ENCODE measurements at regions not wholly inside any gene's neighbourhood (a gene's known extent, or its start where the extent isn't known, plus 50 kb on each side); places are given as distances from the start of the nearest gene placed in this dataset.

GRCh38 chr2:109707281-109708147 lies 86.6 kb upstream of the RGPD5 start:
- H3K4me3 ChIP-seq (replicated peaks in 1 of 3), result no peak overlapping the region
- no peaks in the 10 kb centered on the region for H3K9me3 ChIP-seq
- 90 to 95% methylated on average over 9 of the region's 9 CpGs for WGBS, 2 donors
- no peaks in the 10 kb centered on the region for H3K36me3 ChIP-seq
- intact Hi-C loops (cut with DNase I), result no loop called here
- no peaks in the 10 kb centered on the region for H3K4me1 ChIP-seq
- no peaks in the 10 kb centered on the region for H3K27me3 ChIP-seq
- no peak for TF ChIP-seq POLR2A (IDR thresholded peaks at IDR 0.05)
- TF ChIP-seq CTCF (IDR thresholded peaks at IDR 0.05), result no peak
- no peak for DNase-seq
- H3K27ac ChIP-seq, result no peak overlapping the region

GRCh38 chr2:109710505-109711229 lies 83.4 kb upstream of the RGPD5 start:
- no peak overlapping the region for H3K4me3 ChIP-seq (replicated peaks in 1 of 3)
- no peak for DNase-seq
- no peaks in the 10 kb centered on the region for H3K4me1 ChIP-seq
- H3K36me3 ChIP-seq, result no peaks in the 10 kb centered on the region
- no peak overlapping the region for H3K27ac ChIP-seq
- WGBS, 2 donors, result 92 to 93% methylated on average over 7 of the region's 7 CpGs
- intact Hi-C loops (cut with DNase I), result loop anchor here (5.0 kb wide), 1 partner anchor 163 kb away; no protein-coding TSS in a partner anchor
- H3K27me3 ChIP-seq, result no peaks in the 10 kb centered on the region
- TF ChIP-seq POLR2A (IDR thresholded peaks at IDR 0.05), result no peak
- TF ChIP-seq CTCF (IDR thresholded peaks at IDR 0.05), result no peak
- no peaks in the 10 kb centered on the region for H3K9me3 ChIP-seq

- intact Hi-C loops (cut with DNase I), result loop anchor here (5.0 kb wide), 1 partner anchor 164 kb away; no protein-coding TSS in a partner anchor
- no peak overlapping the region for H3K27ac ChIP-seq
- WGBS, 2 donors, result 71 to 75% methylated on average over 11 of the region's 11 CpGs
- no peak for TF ChIP-seq POLR2A (IDR thresholded peaks at IDR 0.05)
- TF ChIP-seq CTCF (IDR thresholded peaks at IDR 0.05), result no peak
- H3K4me3 ChIP-seq (replicated peaks in 1 of 3), result no peak overlapping the region
- no peak for DNase-seq
- no peaks in the 10 kb centered on the region for H3K27me3 ChIP-seq
- no peaks in the 10 kb centered on the region for H3K9me3 ChIP-seq
- no peaks in the 10 kb centered on the region for H3K36me3 ChIP-seq
- H3K4me1 ChIP-seq, result no peaks in the 10 kb centered on the region
Measured at GRCh38 chr2:109711230-109712122, 82.6 kb upstream of the RGPD5 start.

- no peaks in the 10 kb centered on the region for H3K27me3 ChIP-seq
- no peaks in the 10 kb centered on the region for H3K9me3 ChIP-seq
- intact Hi-C loops (cut with DNase I), result loop anchor here (5.0 kb wide), 1 partner anchor 165 kb away; no protein-coding TSS in a partner anchor
- 81 to 93% methylated on average over 2 of the region's 2 CpGs for WGBS, 2 donors
- no peak for TF ChIP-seq POLR2A (IDR thresholded peaks at IDR 0.05)
- no peak for TF ChIP-seq CTCF (IDR thresholded peaks at IDR 0.05)
- H3K36me3 ChIP-seq, result no peaks in the 10 kb centered on the region
- H3K27ac ChIP-seq, result no peak overlapping the region
- no peaks in the 10 kb centered on the region for H3K4me1 ChIP-seq
- DNase-seq, result no peak
- H3K4me3 ChIP-seq (replicated peaks in 1 of 3), result no peak overlapping the region
Measured at GRCh38 chr2:109712123-109712449, 82.0 kb upstream of the RGPD5 start.

Measured in thyroid gland (tissue), 4 donors.